Panc1 (cell line): ENCODE measurements at regions not wholly inside any gene's neighbourhood (a gene's known extent, or its start where the extent isn't known, plus 50 kb on each side); places are given as distances from the start of the nearest gene placed in this dataset.
A peak's percentile ranks its signal among the peaks of the same experiment; 100 is the strongest.

Source experiments
- ATAC-seq: fragments of 200-7000 bp; cut with Tn5 transposase; 2 replicates; pipeline ENCODE4 v1.9.1; 2020; ENCODE audit warnings: mild to moderate bottlenecking, moderate library complexity
- BruUV-seq: library from RNA; stranded (reverse); fragments of 400-500 nt; replicated peaks from 2 replicates; lab custom pipeline; 2021; lab: Mats Ljungman, UMichigan
- CTCF ChIA-PET: fragments of 300-600 bp; sonication (Branson Sonifier 250); formaldehyde crosslinking; loops from one replicate; lab custom pipeline; 2022; ENCODE audit warnings: antibody characterized with exemption; lab: Charles Lee
- POLR2A ChIA-PET: fragments of 300-600 bp; sonication (Branson Sonifier 250); formaldehyde crosslinking; loops from one replicate; lab custom pipeline; 2022; ENCODE audit warnings: antibody characterized with exemption; lab: Charles Lee
- DNase-seq: peaks from one replicate; pipeline ENCODE4 v3.0.0-alpha.2; 2010; ENCODE audit warnings: low read depth, low spot score
- H3K27ac ChIP-seq: 2 replicates; pipeline ENCODE4 v1.5.1; 2011; ENCODE audit warnings: mild to moderate bottlenecking, low read length, inconsistent platforms
- H3K27me3 ChIP-seq: fragments of 200-500 bp; sonication (Bioruptor generic); 2 replicates; pipeline ENCODE4 v1.6.0; 2014; ENCODE audit warnings: low read length, inconsistent platforms; ENCODE audit not compliant: control insufficient read depth, insufficient read depth
- H3K36me3 ChIP-seq: fragments of 200-500 bp; sonication (Bioruptor generic); 2 replicates; pipeline ENCODE4 v1.5.1; 2014; ENCODE audit warnings: inconsistent platforms, mild to moderate bottlenecking, low read length, moderate library complexity; ENCODE audit not compliant: control insufficient read depth, insufficient read depth
- H3K4me1 ChIP-seq: 2 replicates; pipeline ENCODE4 v1.5.1; 2011; ENCODE audit warnings: inconsistent platforms, mild to moderate bottlenecking, low read length, moderate library complexity; ENCODE audit not compliant: control insufficient read depth, insufficient read depth
- H3K4me3 ChIP-seq, 2 experiments: 2 replicates each; pipeline ENCODE4 v1.5.1; 2011 to 2012; ENCODE audit warnings: low read depth in 2 of 2, low read length in 2 of 2, mild to moderate bottlenecking in 2 of 2, inconsistent platforms in 1 of 2, moderate library complexity in 1 of 2
- H3K9me3 ChIP-seq: fragments of 200-500 bp; sonication (Bioruptor generic); 2 replicates; pipeline ENCODE4 v1.5.1; 2014; ENCODE audit warnings: low read depth, mild to moderate bottlenecking, inconsistent platforms, low read length, moderate library complexity; ENCODE audit not compliant: control insufficient read depth, insufficient read depth
- POLR2AphosphoS5 ChIP-seq: IDR thresholded peaks from 2 replicates; pipeline ENCODE4 v1.6.1; 2012; ENCODE audit warnings: mild to moderate bottlenecking, low read depth, low read length, moderate library complexity
- SIN3A ChIP-seq: IDR thresholded peaks from 2 replicates; pipeline ENCODE4 v1.6.1; 2012; ENCODE audit warnings: low read depth, mild to moderate bottlenecking, low read length, moderate library complexity, borderline replicate concordance; ENCODE audit not compliant: insufficient read depth
- TCF7L2 ChIP-seq: IDR thresholded peaks from 2 replicates; pipeline ENCODE4 v1.6.1; 2011; ENCODE audit warnings: mild to moderate bottlenecking, low read depth, low read length, inconsistent platforms
- in situ Hi-C: cut with HindIII; loops from 2 replicates; pipeline ENCODE4 v1.10.0; 2016; ENCODE audit warnings: low sequenced_read_pairs, low pct_unique_long_range_greater_than_20kb
- intact Hi-C: fragments of 100-400 bp; cut with micrococcal nuclease; formaldehyde crosslinking; loops from one replicate; pipeline ENCODE4 v1.10.0; 2022; ENCODE audit not compliant: unreplicated experiment
- TF ChIP-seq, protein P1 (sequence below): fragments of 450-650 bp; IDR thresholded peaks from 2 replicates; pipeline ENCODE4 v1.5.1; 2017; ENCODE audit warnings: mild to moderate bottlenecking
- TF ChIP-seq, protein P2 (sequence below), 2 experiments: IDR thresholded peaks; 2 replicates each; pipeline ENCODE4 v1.6.1; 2011 to 2012; ENCODE audit warnings: low read depth in 2 of 2, control low read depth in 1 of 2, low read length in 1 of 2, mild to moderate bottlenecking in 1 of 2, moderate library complexity in 1 of 2; ENCODE audit not compliant: insufficient read depth in 1 of 2

DNA sequence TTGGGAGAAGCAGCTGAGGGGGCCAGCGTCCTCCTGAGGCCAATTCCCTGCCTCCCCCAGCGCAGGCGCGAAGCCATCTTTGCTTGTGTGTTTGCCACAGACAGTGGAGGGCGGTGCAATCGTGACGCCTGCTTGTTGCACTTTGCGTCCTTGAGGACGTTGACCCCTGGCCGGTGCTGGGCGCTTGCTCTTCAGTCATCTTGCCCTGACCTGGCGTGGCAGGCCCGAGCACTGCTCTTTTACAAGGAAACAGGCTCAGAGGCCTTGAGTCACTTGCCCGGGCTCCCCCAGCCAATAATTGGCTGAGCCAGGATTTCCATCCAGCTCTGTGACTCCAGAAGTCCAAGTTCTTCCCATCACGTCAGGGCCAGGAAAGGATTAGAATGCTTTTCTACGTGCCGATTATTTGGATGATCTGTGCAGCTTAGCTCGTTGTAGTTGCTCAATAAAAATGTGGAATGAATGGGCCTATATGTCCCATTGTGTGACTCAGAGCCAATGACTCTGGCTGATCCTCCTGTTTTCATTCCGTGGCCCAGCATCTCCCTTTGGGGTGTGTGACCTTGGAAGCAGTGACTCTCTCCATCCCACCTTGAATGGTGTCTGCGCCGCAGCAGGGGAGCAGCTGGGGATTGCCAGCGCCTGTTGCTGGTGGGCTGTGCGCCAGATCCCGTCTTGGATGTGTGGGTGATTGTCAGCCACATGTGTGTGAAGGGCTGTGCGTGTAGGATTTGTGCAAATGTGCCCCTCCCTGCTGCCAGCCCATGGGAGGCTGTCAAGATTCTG is 214.1 kb downstream of the SEC14L1 start:
- peak overlapping the region; percentile 93 for H3K27ac ChIP-seq
- TF ChIP-seq, protein P1, sequence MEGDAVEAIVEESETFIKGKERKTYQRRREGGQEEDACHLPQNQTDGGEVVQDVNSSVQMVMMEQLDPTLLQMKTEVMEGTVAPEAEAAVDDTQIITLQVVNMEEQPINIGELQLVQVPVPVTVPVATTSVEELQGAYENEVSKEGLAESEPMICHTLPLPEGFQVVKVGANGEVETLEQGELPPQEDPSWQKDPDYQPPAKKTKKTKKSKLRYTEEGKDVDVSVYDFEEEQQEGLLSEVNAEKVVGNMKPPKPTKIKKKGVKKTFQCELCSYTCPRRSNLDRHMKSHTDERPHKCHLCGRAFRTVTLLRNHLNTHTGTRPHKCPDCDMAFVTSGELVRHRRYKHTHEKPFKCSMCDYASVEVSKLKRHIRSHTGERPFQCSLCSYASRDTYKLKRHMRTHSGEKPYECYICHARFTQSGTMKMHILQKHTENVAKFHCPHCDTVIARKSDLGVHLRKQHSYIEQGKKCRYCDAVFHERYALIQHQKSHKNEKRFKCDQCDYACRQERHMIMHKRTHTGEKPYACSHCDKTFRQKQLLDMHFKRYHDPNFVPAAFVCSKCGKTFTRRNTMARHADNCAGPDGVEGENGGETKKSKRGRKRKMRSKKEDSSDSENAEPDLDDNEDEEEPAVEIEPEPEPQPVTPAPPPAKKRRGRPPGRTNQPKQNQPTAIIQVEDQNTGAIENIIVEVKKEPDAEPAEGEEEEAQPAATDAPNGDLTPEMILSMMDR = no peak
- TF ChIP-seq SIN3A (no peak), POLR2AphosphoS5 (no peak; the same call in 1 of the 2 replicates), TCF7L2 (peak; percentile 78)
- TF ChIP-seq, protein P2, sequence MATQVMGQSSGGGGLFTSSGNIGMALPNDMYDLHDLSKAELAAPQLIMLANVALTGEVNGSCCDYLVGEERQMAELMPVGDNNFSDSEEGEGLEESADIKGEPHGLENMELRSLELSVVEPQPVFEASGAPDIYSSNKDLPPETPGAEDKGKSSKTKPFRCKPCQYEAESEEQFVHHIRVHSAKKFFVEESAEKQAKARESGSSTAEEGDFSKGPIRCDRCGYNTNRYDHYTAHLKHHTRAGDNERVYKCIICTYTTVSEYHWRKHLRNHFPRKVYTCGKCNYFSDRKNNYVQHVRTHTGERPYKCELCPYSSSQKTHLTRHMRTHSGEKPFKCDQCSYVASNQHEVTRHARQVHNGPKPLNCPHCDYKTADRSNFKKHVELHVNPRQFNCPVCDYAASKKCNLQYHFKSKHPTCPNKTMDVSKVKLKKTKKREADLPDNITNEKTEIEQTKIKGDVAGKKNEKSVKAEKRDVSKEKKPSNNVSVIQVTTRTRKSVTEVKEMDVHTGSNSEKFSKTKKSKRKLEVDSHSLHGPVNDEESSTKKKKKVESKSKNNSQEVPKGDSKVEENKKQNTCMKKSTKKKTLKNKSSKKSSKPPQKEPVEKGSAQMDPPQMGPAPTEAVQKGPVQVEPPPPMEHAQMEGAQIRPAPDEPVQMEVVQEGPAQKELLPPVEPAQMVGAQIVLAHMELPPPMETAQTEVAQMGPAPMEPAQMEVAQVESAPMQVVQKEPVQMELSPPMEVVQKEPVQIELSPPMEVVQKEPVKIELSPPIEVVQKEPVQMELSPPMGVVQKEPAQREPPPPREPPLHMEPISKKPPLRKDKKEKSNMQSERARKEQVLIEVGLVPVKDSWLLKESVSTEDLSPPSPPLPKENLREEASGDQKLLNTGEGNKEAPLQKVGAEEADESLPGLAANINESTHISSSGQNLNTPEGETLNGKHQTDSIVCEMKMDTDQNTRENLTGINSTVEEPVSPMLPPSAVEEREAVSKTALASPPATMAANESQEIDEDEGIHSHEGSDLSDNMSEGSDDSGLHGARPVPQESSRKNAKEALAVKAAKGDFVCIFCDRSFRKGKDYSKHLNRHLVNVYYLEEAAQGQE (IDR thresholded peaks at IDR 0.05; ENCODE audit: insufficient read depth in 1 of 2, low read depth in 2 of 2, low read length in 1 of 2) = no peak
- no peak for DNase-seq
- CTCF ChIA-PET = interaction anchor here (1.7 kb wide), 1 partner anchor 24 kb away, joined by 11 read pairs; no protein-coding TSS in a partner anchor
- in situ Hi-C loops = no loop called here
- ATAC-seq = peak; percentile 56
- H3K36me3 ChIP-seq = no peaks in the 10 kb centered on the region
- 0 out of 2 replicates have a peak, but pooled peaks cover 5% of the 10 kb centered on the region for H3K9me3 ChIP-seq
- H3K4me1 ChIP-seq = peaks cover 72% of the 10 kb centered on the region
- no TSS peak for BruUV-seq
- POLR2A ChIA-PET = interaction anchor here (0.6 kb wide), 1 partner anchor 730 kb away, joined by 4 read pairs; no protein-coding TSS in a partner anchor
- no peaks in the 10 kb centered on the region for H3K27me3 ChIP-seq
- intact Hi-C loops = no loop called here
- H3K4me3 ChIP-seq = 0 out of 4 replicates have a peak overlapping the region, but pooled peaks of 1 of the 2 experiments have one; percentile 5

DNA sequence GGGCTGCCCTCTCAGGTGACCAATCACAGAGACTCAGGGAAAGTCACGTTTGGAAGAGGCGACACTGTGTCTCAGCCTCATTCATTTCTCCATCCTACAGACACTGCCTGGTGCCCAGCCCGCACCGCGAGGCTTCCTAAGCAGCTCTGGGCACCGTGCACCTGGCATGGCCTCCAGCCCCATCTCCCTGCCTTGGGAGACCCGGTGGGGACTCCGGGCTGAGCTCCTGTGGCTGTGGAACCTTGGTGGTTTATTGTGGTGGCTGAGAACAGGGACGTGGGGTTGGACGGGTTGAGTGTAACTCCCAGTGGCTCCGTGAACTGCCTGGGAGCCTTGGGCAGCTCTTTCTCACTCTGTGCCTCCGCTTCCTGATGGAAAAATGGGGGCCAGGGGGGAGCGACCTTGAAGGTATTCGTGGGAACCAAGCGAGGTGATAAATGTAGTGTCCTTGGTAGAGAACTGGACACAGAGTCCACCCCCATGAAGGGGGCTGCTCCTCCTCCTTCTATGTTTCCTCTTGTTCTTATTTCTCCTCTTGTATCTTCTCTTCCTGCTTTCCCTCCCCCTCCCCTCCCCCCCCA is 215.4 kb downstream of the SEC14L1 start:
- ATAC-seq = peak; percentile 64
- no TSS peak for BruUV-seq
- peak overlapping the region; percentile 93 for H3K27ac ChIP-seq
- DNase-seq = no peak
- H3K9me3 ChIP-seq = 0 out of 2 replicates have a peak, but pooled peaks cover 5% of the 10 kb centered on the region
- ChIA-PET POLR2A (no interaction called here), CTCF (interaction anchor here (0.6 to 1.7 kb wide), 2 partner anchors 26 to 97 kb away, joined by 3 to 11 read pairs; no protein-coding TSS in a partner anchor)
- H3K27me3 ChIP-seq = no peaks in the 10 kb centered on the region
- TF ChIP-seq, protein P1 = no peak
- TF ChIP-seq SIN3A (no peak), TCF7L2 (no peak), POLR2AphosphoS5 (no peak; the same call in none of the 2 replicates)
- intact Hi-C loops (no loop called here), in situ Hi-C loops (no loop called here)
- peak overlapping the region in 1 of 2 experiments; percentile 39; a peak in 2 of 4 replicates for H3K4me3 ChIP-seq
- H3K4me1 ChIP-seq = peaks cover 58% of the 10 kb centered on the region
- no peaks in the 10 kb centered on the region for H3K36me3 ChIP-seq
